Neural cell (in vitro differentiated cells): ENCODE measurements at regions not wholly inside any gene's neighbourhood (a gene's known extent, or its start where the extent isn't known, plus 50 kb on each side); places are given as distances from the start of the nearest gene placed in this dataset.

Experiments
- H2AFZ ChIP-seq: fragments of 200-600, 300-800 bp; sonication (generic), shearing (Covaris generic); 2 replicates; pipeline ENCODE4 v1.6.0; 2014; ENCODE audit warnings: low read depth, mild to moderate bottlenecking, antibody characterized with exemption, low read length, moderate library complexity
- H3F3A ChIP-seq: fragments of 200-600 bp; shearing (Covaris generic); 2 replicates; pipeline ENCODE4 v1.6.1; 2016; ENCODE audit warnings: mild to moderate bottlenecking, moderate library complexity, mixed read lengths, antibody characterized with exemption, low read length; ENCODE audit not compliant: insufficient read depth, poor library complexity, severe bottlenecking
- H3K27ac ChIP-seq: fragments of 200-600, 300-800 bp; sonication (generic), shearing (Covaris generic); 2 replicates; pipeline ENCODE4 v1.5.1; 2014; ENCODE audit warnings: mild to moderate bottlenecking, low read length, moderate library complexity
- H3K27me3 ChIP-seq: fragments of 300-800, 200-600 bp; sonication (generic), shearing (Covaris generic); 2 replicates; pipeline ENCODE4 v1.6.0; 2014; ENCODE audit warnings: mild to moderate bottlenecking, low read depth, low read length, moderate library complexity; ENCODE audit not compliant: insufficient read depth
- H3K36me3 ChIP-seq: fragments of 300-800, 200-600 bp; sonication (generic), shearing (Covaris generic); 2 replicates; pipeline ENCODE4 v1.5.1; 2014; ENCODE audit warnings: mild to moderate bottlenecking, antibody characterized with exemption, low read length, moderate library complexity; ENCODE audit not compliant: insufficient read depth
- H3K4me2 ChIP-seq: fragments of 300-800, 200-600 bp; sonication (generic), shearing (Covaris generic); 2 replicates; pipeline ENCODE4 v1.6.0; 2014; ENCODE audit warnings: mild to moderate bottlenecking, low read length
- H3K4me3 ChIP-seq: fragments of 300-800, 200-600 bp; sonication (generic), shearing (Covaris generic); 2 replicates; pipeline ENCODE4 v1.5.1; 2014; ENCODE audit warnings: mild to moderate bottlenecking, low read length, moderate library complexity
- H3K79me2 ChIP-seq: fragments of 200-600 bp; shearing (Covaris generic); replicated peaks from 2 replicates; pipeline ENCODE4 v1.6.0; 2014; ENCODE audit warnings: mild to moderate bottlenecking, low read length, moderate library complexity; ENCODE audit not compliant: insufficient read depth
- H3K9ac ChIP-seq: fragments of 300-800, 200-600 bp; sonication (generic), shearing (Covaris generic); 2 replicates; pipeline ENCODE4 v1.6.1; 2016; ENCODE audit warnings: mild to moderate bottlenecking, low read length, mixed read lengths
- H3K9me2 ChIP-seq: fragments of 200-600 bp; shearing (Covaris generic); 2 replicates; pipeline ENCODE4 v1.6.1; 2016; ENCODE audit warnings: mild to moderate bottlenecking, low read length, mixed read lengths; ENCODE audit not compliant: insufficient read depth
- H3K9me3 ChIP-seq: fragments of 200-600, 300-800 bp; sonication (generic), shearing (Covaris generic); 2 replicates; pipeline ENCODE4 v1.6.1; 2016; ENCODE audit warnings: mild to moderate bottlenecking, mixed run types, low read length, moderate library complexity, mixed read lengths
- H4K20me1 ChIP-seq: fragments of 200-600 bp; shearing (Covaris generic); 2 replicates; pipeline ENCODE4 v1.6.1; 2016; ENCODE audit warnings: mild to moderate bottlenecking, mixed run types; ENCODE audit not compliant: insufficient read depth
- CTCF ChIP-seq: fragments of 450-650 bp; IDR thresholded peaks from 2 replicates; pipeline ENCODE4 v1.5.1; 2014; ENCODE audit warnings: antibody characterized with exemption, mild to moderate bottlenecking, moderate library complexity; ENCODE audit not compliant: poor library complexity, severe bottlenecking
- EP300 ChIP-seq: fragments of 450-650 bp; conservative IDR thresholded peaks from 2 replicates; pipeline ENCODE4 v1.6.1; 2014; ENCODE audit warnings: antibody characterized with exemption, mild to moderate bottlenecking, moderate library complexity; ENCODE audit not compliant: poor library complexity, severe bottlenecking
- EZH2 ChIP-seq: fragments of 200-600, 300-800 bp; shearing (Covaris generic), sonication (generic); IDR thresholded peaks from 2 replicates; pipeline ENCODE4 v1.6.1; 2014; ENCODE audit warnings: antibody characterized with exemption, low read length, borderline replicate concordance, mild to moderate bottlenecking; ENCODE audit not compliant: insufficient read depth, poor library complexity, severe bottlenecking
- MXI1 ChIP-seq: fragments of 450-650 bp; conservative IDR thresholded peaks from 2 replicates; pipeline ENCODE4 v1.6.1; 2014; ENCODE audit warnings: antibody characterized with exemption, mild to moderate bottlenecking; ENCODE audit not compliant: poor library complexity, severe bottlenecking
- POLR2AphosphoS5 ChIP-seq: IDR thresholded peaks from 2 replicates; pipeline ENCODE4 v1.6.1; 2012
- RAD21 ChIP-seq: fragments of 450-650 bp; conservative IDR thresholded peaks from 2 replicates; pipeline ENCODE4 v1.6.1; 2014; ENCODE audit warnings: antibody characterized with exemption, mild to moderate bottlenecking, moderate library complexity
- REST ChIP-seq: IDR thresholded peaks from 2 replicates; pipeline ENCODE4 v1.6.1; 2012; ENCODE audit warnings: borderline replicate concordance
- SMC3 ChIP-seq: fragments of 450-650 bp; conservative IDR thresholded peaks from 2 replicates; pipeline ENCODE4 v1.6.1; 2014; ENCODE audit warnings: antibody characterized with exemption, mild to moderate bottlenecking, moderate library complexity; ENCODE audit not compliant: poor library complexity
- TAF1 ChIP-seq: IDR thresholded peaks from 2 replicates; pipeline ENCODE4 v1.6.1; 2012; ENCODE audit warnings: low read depth

GRCh38 chr5:158599157-158599556, 500.6 kb downstream of the EBF1 start:
- Histone ChIP-seq H3K4me3 (no peak overlapping the region), H3K27ac (no peak overlapping the region), H3K9me3 (no peaks in the 10 kb centered on the region), H3K9ac (no peak overlapping the region), H3F3A (no peaks in the 10 kb centered on the region), H2AFZ (no peak overlapping the region), H3K9me2 (no peaks in the 10 kb centered on the region), H4K20me1 (no peaks in the 10 kb centered on the region), H3K79me2 (no peaks in the 10 kb centered on the region), H3K27me3 (no peaks in the 10 kb centered on the region), H3K4me2 (no peak overlapping the region), H3K36me3 (no peaks in the 10 kb centered on the region)
- TF ChIP-seq SMC3: no peak
- TF ChIP-seq EP300: no peak
- no peak for TF ChIP-seq RAD21
- TF ChIP-seq MXI1: no peak
- TF ChIP-seq REST: no peak
- TF ChIP-seq EZH2: no peak
- TF ChIP-seq CTCF: no peak
- TF ChIP-seq TAF1: no peak
- TF ChIP-seq POLR2AphosphoS5: no peak

- H3K79me2 ChIP-seq: no peaks in the 10 kb centered on the region
- H3K9ac ChIP-seq: no peak overlapping the region
- H3K36me3 ChIP-seq: no peaks in the 10 kb centered on the region
- no peaks in the 10 kb centered on the region for H3K9me3 ChIP-seq
- no peak overlapping the region for H3K27ac ChIP-seq
- no peaks in the 10 kb centered on the region for H3F3A ChIP-seq
- no peaks in the 10 kb centered on the region for H4K20me1 ChIP-seq
- H3K9me2 ChIP-seq: no peaks in the 10 kb centered on the region
- no peak overlapping the region for H2AFZ ChIP-seq
- H3K27me3 ChIP-seq: no peaks in the 10 kb centered on the region
- no peak overlapping the region for H3K4me3 ChIP-seq
- TF ChIP-seq POLR2AphosphoS5 (no peak), TAF1 (no peak), EP300 (no peak), MXI1 (no peak), RAD21 (no peak), SMC3 (no peak), REST (no peak), EZH2 (no peak), CTCF (no peak)
- H3K4me2 ChIP-seq: no peak overlapping the region
Measured at GRCh38 chr5:158594595-158595242, 505.0 kb downstream of the EBF1 start.
